ENCODE measurements at regions not wholly inside any gene's neighbourhood (a gene's known extent, or its start where the extent isn't known, plus 50 kb on each side); places are given as distances from the start of the nearest gene placed in this dataset.

DNA sequence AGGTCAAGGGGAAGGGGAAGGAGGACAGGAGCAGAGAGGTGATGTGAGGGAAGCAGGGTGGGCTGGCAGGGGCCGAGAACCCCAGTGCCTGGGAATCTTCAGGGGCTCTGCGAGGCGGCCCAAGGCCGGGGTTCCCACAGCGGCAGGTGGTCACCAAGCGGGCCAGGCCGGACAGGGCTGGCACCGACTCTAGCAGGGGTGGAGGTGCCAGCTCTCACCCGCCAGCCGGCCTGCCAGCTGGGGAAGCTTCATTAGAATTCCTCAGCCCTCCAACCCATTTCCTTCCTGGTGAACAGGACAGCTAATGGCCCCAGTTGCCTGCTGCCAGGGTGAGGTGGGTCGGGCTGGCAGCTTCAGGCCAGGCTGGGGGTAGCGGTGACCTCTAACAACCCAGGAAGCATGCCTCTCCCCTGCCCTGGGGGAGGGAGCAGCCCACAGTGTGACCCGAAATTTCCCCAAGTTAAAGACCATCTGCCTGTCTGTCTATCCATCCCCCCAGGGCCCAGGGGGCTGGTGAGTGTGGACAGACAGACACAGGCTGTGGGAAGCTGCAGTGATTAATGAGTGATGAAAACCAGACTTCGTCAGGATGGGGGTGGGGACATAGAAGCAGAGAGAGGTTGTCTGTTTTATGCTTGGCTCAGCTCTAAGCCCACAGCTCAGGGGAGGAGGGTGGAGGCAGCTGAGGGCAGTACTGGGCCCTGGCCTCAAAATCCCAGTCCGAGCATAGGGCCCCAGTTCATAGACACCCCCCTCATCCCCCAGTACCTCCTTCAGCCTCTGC lies 144.1 kb downstream of the ZFP36L2 start:
- TF ChIP-seq, protein P1, sequence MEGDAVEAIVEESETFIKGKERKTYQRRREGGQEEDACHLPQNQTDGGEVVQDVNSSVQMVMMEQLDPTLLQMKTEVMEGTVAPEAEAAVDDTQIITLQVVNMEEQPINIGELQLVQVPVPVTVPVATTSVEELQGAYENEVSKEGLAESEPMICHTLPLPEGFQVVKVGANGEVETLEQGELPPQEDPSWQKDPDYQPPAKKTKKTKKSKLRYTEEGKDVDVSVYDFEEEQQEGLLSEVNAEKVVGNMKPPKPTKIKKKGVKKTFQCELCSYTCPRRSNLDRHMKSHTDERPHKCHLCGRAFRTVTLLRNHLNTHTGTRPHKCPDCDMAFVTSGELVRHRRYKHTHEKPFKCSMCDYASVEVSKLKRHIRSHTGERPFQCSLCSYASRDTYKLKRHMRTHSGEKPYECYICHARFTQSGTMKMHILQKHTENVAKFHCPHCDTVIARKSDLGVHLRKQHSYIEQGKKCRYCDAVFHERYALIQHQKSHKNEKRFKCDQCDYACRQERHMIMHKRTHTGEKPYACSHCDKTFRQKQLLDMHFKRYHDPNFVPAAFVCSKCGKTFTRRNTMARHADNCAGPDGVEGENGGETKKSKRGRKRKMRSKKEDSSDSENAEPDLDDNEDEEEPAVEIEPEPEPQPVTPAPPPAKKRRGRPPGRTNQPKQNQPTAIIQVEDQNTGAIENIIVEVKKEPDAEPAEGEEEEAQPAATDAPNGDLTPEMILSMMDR (IDR thresholded peaks at IDR 0.05 in 4 of 5, conservative IDR thresholded peaks at IDR 0.05 in 1 of 5) = no peak
- no peak for TF ChIP-seq POLR2A (IDR thresholded peaks at IDR 0.05)

All from gastrocnemius medialis (tissue), 4 donors.